ENCODE measurements at regions not wholly inside any gene's neighbourhood (a gene's known extent, or its start where the extent isn't known, plus 50 kb on each side); places are given as distances from the start of the nearest gene placed in this dataset.

- DNase-seq, result no peak
Measured at GRCh38 chrX:93598076-93598475, 75.3 kb downstream of the NAP1L3 start.

DNA sequence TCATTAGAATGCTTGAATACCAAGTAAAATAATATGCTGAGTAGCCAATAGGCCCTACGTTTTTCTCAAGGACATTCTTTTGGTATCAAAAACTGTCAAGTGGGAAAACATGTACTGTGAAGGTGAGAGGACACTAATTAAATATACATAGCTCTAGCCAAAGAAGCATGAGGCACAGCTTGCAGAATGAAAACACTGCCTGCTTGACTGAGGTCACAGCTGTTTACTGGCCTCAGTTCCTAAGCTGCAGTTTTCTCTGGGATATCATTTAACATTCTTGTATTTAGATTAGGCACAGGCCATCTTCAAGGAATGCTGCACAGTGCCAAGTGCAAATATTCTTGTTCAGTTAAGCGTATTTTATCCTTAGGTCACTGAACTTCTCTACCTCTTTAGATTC is 78.6 kb downstream of the NAP1L3 start:
- no peak for DNase-seq

DNA sequence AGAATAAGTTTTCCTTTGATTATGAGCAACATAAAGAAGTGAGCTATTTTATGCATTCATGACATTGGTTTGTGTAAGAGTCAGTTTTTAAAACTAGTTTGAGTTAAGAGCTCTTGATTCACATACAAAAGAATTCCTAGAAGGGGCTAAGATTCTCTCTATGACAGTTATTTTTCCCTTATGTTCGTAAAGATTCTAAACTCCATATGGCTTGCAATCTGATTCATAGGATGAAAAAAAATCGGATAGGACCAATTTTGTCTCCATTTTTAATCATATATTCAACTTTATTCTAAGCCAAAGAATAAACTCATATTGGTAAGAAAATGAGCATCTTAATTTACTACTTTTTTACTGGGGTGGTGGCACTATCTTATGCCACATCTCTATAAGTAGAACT is 79.4 kb downstream of the NAP1L3 start:
- no peak for DNase-seq

DNA sequence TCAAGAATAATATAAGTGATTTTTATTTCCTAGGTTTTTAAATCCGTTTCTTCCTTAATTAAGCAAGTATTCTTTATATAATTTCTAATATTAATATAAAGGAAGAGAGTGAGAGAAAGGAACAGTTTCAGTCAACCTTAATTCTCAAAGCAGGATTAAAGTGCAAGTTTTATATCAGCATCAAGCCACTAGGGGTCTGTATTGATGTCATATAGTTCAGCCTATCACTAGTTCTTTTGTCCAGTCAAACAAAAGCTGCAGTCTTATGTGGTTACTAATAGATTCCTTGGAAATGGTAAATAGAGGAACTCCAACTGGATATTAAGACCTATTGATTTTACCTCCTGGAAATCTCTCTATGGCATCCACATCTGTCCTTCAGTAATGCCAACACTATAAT is 82.0 kb downstream of the NAP1L3 start:
- peak; percentile 0 for DNase-seq

DNA sequence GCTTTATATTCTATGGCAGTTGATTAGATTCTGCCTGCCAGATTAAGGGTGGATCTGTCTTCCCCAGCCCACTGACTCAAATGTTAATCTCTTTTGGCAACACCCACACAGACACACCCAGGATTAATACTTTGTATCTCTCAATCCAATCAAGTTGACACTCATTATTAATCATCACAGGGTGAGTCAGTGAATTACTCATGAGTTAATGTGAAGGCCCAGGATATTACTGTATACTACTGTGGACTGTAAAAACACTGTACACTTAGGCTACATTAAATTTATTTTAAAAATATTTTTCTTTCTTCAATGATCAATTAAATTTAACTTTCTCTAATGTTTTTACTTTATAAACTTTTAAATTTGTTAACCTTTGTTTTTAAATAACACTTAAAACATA is 87.7 kb downstream of the NAP1L3 start:
- DNase-seq, result no peak

DNA sequence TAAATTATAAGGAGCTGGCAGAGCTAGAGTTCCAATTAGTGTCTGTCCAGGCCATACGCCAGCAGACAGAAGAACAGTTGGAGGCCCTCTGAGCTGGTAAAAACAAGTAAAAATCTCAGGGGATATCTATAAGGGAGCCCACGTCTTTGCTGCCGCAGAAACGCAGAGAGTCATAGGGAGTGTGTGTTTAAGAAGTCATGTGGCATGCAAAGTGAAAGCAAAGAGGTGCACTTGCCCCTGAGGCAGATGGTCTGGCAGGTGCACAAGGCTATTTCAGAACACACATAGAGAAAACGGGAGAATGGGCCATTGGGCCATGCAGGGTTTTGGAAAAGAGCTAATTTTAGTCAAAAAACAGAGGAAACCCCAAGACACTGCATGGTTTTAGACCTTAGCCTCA is 92.7 kb downstream of the NAP1L3 start:
- DNase-seq, result no peak

GRCh38 chrX:93538575-93538974 is 134.8 kb downstream of the NAP1L3 start:
- peak; percentile 18 for DNase-seq

DNA sequence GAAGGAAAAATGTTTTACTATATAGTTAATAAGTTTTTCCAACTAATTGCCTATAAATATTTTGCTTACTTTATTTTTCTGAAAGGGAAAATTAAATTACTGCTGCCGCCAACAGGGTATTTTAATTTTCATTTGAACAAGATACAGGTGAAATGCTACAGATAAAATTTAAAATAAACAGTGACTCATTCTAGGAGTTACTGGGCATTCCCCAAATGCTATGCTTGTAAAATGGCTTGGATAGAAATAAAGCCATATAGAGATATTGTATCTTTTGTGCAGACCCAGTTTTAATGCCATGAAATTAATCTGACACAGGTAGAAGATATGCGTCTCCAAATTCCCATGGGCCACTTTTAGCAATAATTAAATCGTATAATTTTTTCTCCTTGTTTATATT is 144.5 kb downstream of the NAP1L3 start:
- DNase-seq, result no peak

Data from hematopoietic multipotent progenitor cell treated with erythropoietin and hydrocortisone succinate and interleukin-3 and kit ligand, for 4 days (in vitro differentiated cells).